Mesothelial cell of epicardium (in vitro differentiated cells): ENCODE measurements at regions not wholly inside any gene's neighbourhood (a gene's known extent, or its start where the extent isn't known, plus 50 kb on each side); places are given as distances from the start of the nearest gene placed in this dataset.
"Not testable (repeated sequence)": the region's sequence is repeated elsewhere in the genome, so short reads cannot be mapped to it uniquely, and the experiment has no call there.

Experiments used
- DNase-seq, 2 experiments: peaks; one replicate each; pipeline ENCODE4 v3.0.0; 2021; ENCODE audit warnings: low spot score in 2 of 2; ENCODE audit not compliant: unreplicated experiment in 2 of 2
- H3K27ac Mint-ChIP-seq: 2 replicates; pipeline ENCODE4 v1.8.0; 2021; ENCODE audit warnings: mixed read lengths
- H3K27me3 Mint-ChIP-seq: 2 replicates; pipeline ENCODE4 v1.8.0; 2021; ENCODE audit warnings: low read depth, mixed read lengths
- H3K36me3 Mint-ChIP-seq: 2 replicates; pipeline ENCODE4 v1.8.0; 2021; ENCODE audit warnings: mixed read lengths
- H3K4me1 Mint-ChIP-seq: 2 replicates; pipeline ENCODE4 v1.8.0; 2021; ENCODE audit warnings: mixed read lengths
- H3K4me3 Mint-ChIP-seq: 2 replicates; pipeline ENCODE4 v1.8.0; 2021; ENCODE audit warnings: mild to moderate bottlenecking, moderate library complexity, mixed read lengths
- H3K9me3 Mint-ChIP-seq: 2 replicates; pipeline ENCODE4 v1.8.0; 2021; ENCODE audit warnings: mixed read lengths
- TF ChIP-seq, protein P1 (sequence below): fragments of 200-600 bp; sonication (generic); IDR thresholded peaks from one replicate; pipeline ENCODE4 v1.5.0; 2021; ENCODE audit warnings: antibody characterized with exemption; ENCODE audit not compliant: unreplicated experiment

DNA sequence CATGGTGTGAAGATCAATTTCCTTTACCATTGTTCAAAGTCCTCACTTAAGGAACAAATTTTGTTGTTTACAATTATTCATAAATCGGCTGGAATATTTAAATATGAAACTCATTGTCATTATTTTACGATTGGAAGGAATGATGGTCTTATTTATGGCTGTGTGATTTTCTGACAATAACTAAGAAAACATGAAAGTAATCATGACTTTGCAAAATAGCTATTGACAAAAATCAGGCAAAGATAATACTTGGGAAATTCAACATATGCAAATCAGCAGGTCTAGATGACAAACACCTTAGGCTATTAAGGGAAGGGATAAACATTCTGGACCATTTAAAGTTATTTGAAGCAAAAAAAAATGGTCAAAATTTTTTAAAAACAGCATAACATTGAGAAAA is 654.8 kb upstream of the CNTN5 start:
- TF ChIP-seq, protein P1, sequence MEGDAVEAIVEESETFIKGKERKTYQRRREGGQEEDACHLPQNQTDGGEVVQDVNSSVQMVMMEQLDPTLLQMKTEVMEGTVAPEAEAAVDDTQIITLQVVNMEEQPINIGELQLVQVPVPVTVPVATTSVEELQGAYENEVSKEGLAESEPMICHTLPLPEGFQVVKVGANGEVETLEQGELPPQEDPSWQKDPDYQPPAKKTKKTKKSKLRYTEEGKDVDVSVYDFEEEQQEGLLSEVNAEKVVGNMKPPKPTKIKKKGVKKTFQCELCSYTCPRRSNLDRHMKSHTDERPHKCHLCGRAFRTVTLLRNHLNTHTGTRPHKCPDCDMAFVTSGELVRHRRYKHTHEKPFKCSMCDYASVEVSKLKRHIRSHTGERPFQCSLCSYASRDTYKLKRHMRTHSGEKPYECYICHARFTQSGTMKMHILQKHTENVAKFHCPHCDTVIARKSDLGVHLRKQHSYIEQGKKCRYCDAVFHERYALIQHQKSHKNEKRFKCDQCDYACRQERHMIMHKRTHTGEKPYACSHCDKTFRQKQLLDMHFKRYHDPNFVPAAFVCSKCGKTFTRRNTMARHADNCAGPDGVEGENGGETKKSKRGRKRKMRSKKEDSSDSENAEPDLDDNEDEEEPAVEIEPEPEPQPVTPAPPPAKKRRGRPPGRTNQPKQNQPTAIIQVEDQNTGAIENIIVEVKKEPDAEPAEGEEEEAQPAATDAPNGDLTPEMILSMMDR: no peak
- Mint-ChIP-seq H3K36me3 (no peaks in the 10 kb centered on the region), H3K4me3 (no peak overlapping the region), H3K27ac (no peak overlapping the region), H3K9me3 (peaks cover 4% of the 10 kb centered on the region), H3K27me3 (no peaks in the 10 kb centered on the region), H3K4me1 (peaks cover 4% of the 10 kb centered on the region)
- no peak for DNase-seq

DNA sequence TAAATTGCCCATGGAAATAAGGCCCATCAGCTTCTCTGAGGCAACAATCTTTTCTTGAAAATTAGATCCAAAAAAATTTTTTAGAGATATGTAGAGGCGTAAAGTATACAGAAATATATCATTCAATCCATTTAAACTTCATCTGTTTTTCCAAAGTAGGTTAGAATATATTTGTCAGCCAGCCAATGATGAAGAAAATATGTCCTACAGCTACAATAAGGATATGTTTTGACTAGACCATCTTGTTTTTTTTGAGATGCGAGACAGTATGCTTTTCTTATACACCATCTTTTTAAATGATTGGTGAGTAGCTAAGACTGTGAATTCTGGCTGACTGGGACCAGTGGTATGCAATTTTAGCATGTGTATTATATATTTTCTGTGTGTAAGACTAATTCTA is 630.4 kb upstream of the CNTN5 start:
- no peaks in the 10 kb centered on the region for H3K27me3 Mint-ChIP-seq

DNA sequence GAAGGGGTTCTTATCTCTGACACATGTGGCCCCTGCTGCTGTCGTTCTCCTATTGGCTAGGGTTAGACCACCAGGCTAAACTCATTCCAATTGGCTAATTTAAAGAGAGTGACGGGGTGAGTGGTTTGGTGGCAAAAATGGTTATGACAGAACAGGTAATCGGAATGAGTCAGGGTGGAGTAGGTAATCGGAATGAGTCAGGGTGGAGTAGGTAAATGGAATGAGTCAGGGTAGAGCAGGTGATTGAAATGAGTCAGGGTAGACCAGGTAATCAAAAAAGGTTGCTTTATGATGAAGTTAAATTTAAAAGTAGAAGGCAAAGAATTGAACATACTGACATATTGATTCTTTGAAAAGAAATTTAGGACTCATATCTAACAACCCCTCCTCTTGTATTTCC is 626.2 kb upstream of the CNTN5 start:
- peaks cover 11% of the 10 kb centered on the region for H3K9me3 Mint-ChIP-seq
- H3K4me3 Mint-ChIP-seq, H3K36me3 Mint-ChIP-seq, H3K27ac Mint-ChIP-seq, DNase-seq, H3K27me3 Mint-ChIP-seq, H3K4me1 Mint-ChIP-seq: not testable (repeated sequence)

More for the DNA sequence above, 630.4 kb upstream of the CNTN5 start:
- Mint-ChIP-seq H3K4me1 (no peaks in the 10 kb centered on the region), H3K36me3 (no peaks in the 10 kb centered on the region), H3K4me3 (no peak overlapping the region), H3K9me3 (peaks cover 11% of the 10 kb centered on the region), H3K27ac (no peak overlapping the region)
- no peak for DNase-seq
- TF ChIP-seq, protein P1: no peak

DNA sequence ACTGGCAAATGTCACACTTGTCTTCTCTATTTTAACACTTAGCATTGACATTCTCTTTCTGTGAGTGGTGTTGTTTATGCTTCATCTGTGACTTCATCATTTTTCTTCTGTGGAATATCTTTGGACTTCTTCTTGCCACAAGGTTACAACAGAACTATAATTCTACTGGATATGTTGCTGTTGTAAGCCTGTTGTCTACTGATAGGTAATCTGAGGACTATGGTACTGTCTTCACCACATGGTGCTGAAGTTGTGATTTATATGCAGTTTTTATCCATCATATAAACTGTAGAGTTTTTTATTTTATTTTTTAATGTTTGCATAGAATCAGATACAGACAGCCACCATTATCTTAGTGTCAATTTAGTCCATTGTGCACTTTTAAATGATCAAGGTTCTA is 622.2 kb upstream of the CNTN5 start:
- no peak for DNase-seq
- TF ChIP-seq, protein P1: no peak
- Mint-ChIP-seq H3K27me3 (no peaks in the 10 kb centered on the region), H3K4me3 (no peak overlapping the region), H3K9me3 (no peaks in the 10 kb centered on the region), H3K4me1 (no peaks in the 10 kb centered on the region), H3K36me3 (no peaks in the 10 kb centered on the region), H3K27ac (no peak overlapping the region)

DNA sequence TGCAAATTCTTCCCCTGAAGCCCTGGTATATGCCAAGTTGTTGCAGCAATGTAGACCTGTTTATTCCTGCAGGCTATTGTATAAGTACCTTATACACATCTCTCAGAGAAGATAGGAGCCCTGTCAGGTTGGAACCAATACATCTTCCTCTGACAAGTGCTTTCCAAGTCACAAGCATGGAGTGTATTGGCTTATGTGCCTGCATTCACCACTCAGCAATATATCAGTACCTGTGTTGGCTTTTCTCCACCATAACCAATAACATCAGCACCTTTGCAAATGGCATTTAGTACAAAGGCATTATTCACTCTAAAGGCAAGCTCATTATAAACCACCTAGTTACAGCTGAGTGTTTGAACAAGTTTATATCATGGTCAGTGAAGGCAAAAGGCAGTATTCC is 611.7 kb upstream of the CNTN5 start:
- H3K4me3 Mint-ChIP-seq: no peak overlapping the region
- H3K27me3 Mint-ChIP-seq: no peaks in the 10 kb centered on the region
- H3K4me1 Mint-ChIP-seq: peaks cover 5% of the 10 kb centered on the region
- TF ChIP-seq, protein P1: no peak
- H3K27ac Mint-ChIP-seq: no peak overlapping the region
- no peak for DNase-seq
- no peaks in the 10 kb centered on the region for H3K9me3 Mint-ChIP-seq
- no peaks in the 10 kb centered on the region for H3K36me3 Mint-ChIP-seq

DNA sequence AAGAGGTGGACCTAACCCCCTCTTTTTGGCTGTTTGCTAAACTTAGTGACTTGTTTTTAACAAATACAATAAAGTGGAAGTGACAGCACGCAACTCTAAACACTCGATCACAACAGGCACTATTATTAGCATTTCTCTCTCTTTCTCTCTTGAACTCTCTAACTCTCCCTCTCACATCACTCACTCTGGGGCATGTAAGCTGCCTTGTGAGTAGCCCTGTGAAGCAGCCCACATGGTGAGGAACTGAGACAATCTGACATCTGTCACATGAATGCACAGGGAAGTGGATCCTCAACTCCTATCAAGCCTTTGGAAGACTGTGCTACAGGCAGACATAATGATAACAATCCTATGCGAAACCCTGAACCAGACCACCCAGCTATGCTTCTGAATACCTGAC is 609.0 kb upstream of the CNTN5 start:
- no peaks in the 10 kb centered on the region for H3K27me3 Mint-ChIP-seq
- DNase-seq: no peak
- no peaks in the 10 kb centered on the region for H3K36me3 Mint-ChIP-seq
- peaks cover 5% of the 10 kb centered on the region for H3K4me1 Mint-ChIP-seq
- no peak overlapping the region for H3K4me3 Mint-ChIP-seq
- H3K27ac Mint-ChIP-seq: no peak overlapping the region
- TF ChIP-seq, protein P1: no peak
- no peaks in the 10 kb centered on the region for H3K9me3 Mint-ChIP-seq
